ENCODE measurements at regions not wholly inside any gene's neighbourhood (a gene's known extent, or its start where the extent isn't known, plus 50 kb on each side); places are given as distances from the start of the nearest gene placed in this dataset.

- TF ChIP-seq, protein P1, sequence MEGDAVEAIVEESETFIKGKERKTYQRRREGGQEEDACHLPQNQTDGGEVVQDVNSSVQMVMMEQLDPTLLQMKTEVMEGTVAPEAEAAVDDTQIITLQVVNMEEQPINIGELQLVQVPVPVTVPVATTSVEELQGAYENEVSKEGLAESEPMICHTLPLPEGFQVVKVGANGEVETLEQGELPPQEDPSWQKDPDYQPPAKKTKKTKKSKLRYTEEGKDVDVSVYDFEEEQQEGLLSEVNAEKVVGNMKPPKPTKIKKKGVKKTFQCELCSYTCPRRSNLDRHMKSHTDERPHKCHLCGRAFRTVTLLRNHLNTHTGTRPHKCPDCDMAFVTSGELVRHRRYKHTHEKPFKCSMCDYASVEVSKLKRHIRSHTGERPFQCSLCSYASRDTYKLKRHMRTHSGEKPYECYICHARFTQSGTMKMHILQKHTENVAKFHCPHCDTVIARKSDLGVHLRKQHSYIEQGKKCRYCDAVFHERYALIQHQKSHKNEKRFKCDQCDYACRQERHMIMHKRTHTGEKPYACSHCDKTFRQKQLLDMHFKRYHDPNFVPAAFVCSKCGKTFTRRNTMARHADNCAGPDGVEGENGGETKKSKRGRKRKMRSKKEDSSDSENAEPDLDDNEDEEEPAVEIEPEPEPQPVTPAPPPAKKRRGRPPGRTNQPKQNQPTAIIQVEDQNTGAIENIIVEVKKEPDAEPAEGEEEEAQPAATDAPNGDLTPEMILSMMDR (IDR thresholded peaks at IDR 0.05) = no peak
- TF ChIP-seq POLR2A (IDR thresholded peaks at IDR 0.05) = no peak
Measured at GRCh38 chr1:76759950-76760349, 107.3 kb upstream of the ST6GALNAC5 start.
